ENCODE measurements at regions not wholly inside any gene's neighbourhood (a gene's known extent, or its start where the extent isn't known, plus 50 kb on each side); places are given as distances from the start of the nearest gene placed in this dataset.

- Histone ChIP-seq H3F3A (ENCODE audit: insufficient read depth, low read depth) (no peaks in the 10 kb centered on the region), H4K20me1 (ENCODE audit: insufficient read depth) (no peaks in the 10 kb centered on the region), H3K27me3 (ENCODE audit: insufficient read depth, low read depth) (peaks cover 57% of the 10 kb centered on the region), H3K4me2 (no peak overlapping the region), H3K9me2 (ENCODE audit: insufficient read depth) (peaks cover 4% of the 10 kb centered on the region; the same call in 1 of the 2 replicates), H3K4me3 (no peak overlapping the region), H3K4me1 (replicated peaks; ENCODE audit: insufficient read depth) (no peaks in the 10 kb centered on the region), H3K27ac (no peak overlapping the region), H3K9me3 (ENCODE audit: insufficient read depth, low read depth) (no peaks in the 10 kb centered on the region), H3K79me2 (ENCODE audit: low read depth) (no peaks in the 10 kb centered on the region), H3K36me3 (ENCODE audit: low read depth) (no peaks in the 10 kb centered on the region), H2AFZ (no peak overlapping the region)
- no peak for DNase-seq
- no TSS peak for BruUV-seq (replicated peaks)
- POLR2A ChIA-PET (ENCODE audit: unreplicated experiment): no interaction called here
- CTCF ChIA-PET: interaction anchor here (0.5 kb wide), 1 partner anchor 959 kb away, joined by 13 read pairs; no protein-coding TSS in a partner anchor
- TF ChIP-seq EZH2 (IDR thresholded peaks at IDR 0.05; ENCODE audit: low read depth) (no peak), CTCF (conservative IDR thresholded peaks at IDR 0.05) (no peak)
- intact Hi-C loops (cut with micrococcal nuclease; ENCODE audit: unreplicated experiment): no loop called here
Measured at GRCh38 chr5:32510860-32511259, 66.3 kb upstream of the ZFR start.

GRCh38 chr5:32508806-32509805 is 64.6 kb upstream of the ZFR start:
- CTCF ChIA-PET: interaction anchor here (0.6 to 1.0 kb wide), 4 partner anchors 18 to 433 kb away, joined by 3 to 4 read pairs (median 3); no protein-coding TSS in a partner anchor

More at GRCh38 chr5:32508806-32509805, 64.6 kb upstream of the ZFR start:
- H3K4me3 ChIP-seq: no peak overlapping the region
- no peaks in the 10 kb centered on the region for H3K4me1 ChIP-seq (replicated peaks; ENCODE audit: insufficient read depth)
- intact Hi-C loops (cut with micrococcal nuclease; ENCODE audit: unreplicated experiment): no loop called here
- H3K9me2 ChIP-seq (ENCODE audit: insufficient read depth): peaks cover 4% of the 10 kb centered on the region; the same call in 1 of the 2 replicates
- BruUV-seq (replicated peaks): no TSS peak
- H3K9me3 ChIP-seq (ENCODE audit: insufficient read depth, low read depth): no peaks in the 10 kb centered on the region
- H3K36me3 ChIP-seq (ENCODE audit: low read depth): no peaks in the 10 kb centered on the region
- H3K4me2 ChIP-seq: no peak overlapping the region
- H3K27ac ChIP-seq: no peak overlapping the region
- DNase-seq: no peak
- H3K79me2 ChIP-seq (ENCODE audit: low read depth): no peaks in the 10 kb centered on the region
- H3K27me3 ChIP-seq (ENCODE audit: insufficient read depth, low read depth): peaks cover 71% of the 10 kb centered on the region
- POLR2A ChIA-PET (ENCODE audit: unreplicated experiment): no interaction called here
- no peaks in the 10 kb centered on the region for H4K20me1 ChIP-seq (ENCODE audit: insufficient read depth)
- H2AFZ ChIP-seq: no peak overlapping the region
- TF ChIP-seq EZH2 (IDR thresholded peaks at IDR 0.05; ENCODE audit: low read depth) (no peak), CTCF (conservative IDR thresholded peaks at IDR 0.05) (no peak)
- H3F3A ChIP-seq (ENCODE audit: insufficient read depth, low read depth): no peaks in the 10 kb centered on the region

Measured in PC-9 (cell line).